ENCODE measurements at regions not wholly inside any gene's neighbourhood (a gene's known extent, or its start where the extent isn't known, plus 50 kb on each side); places are given as distances from the start of the nearest gene placed in this dataset.

- DNase-seq = no peak
Observed at GRCh38 chr14:71363946-71364925, 457.0 kb downstream of the PCNX1 start.

GRCh38 chr14:71365361-71365760, 458.1 kb downstream of the PCNX1 start:
- DNase-seq = no peak

GRCh38 chr14:71366861-71367260, 459.6 kb downstream of the PCNX1 start:
- no peak for DNase-seq

GRCh38 chr14:71371711-71372396, 464.6 kb downstream of the PCNX1 start:
- DNase-seq = no peak

GRCh38 chr14:71372411-71372838, 465.2 kb downstream of the PCNX1 start:
- no peak for DNase-seq

GRCh38 chr14:71373773-71374172, 466.5 kb downstream of the PCNX1 start:
- DNase-seq = no peak

GRCh38 chr14:71374989-71375388, 467.7 kb downstream of the PCNX1 start:
- no peak for DNase-seq

GRCh38 chr14:71377099-71377498, 469.8 kb downstream of the PCNX1 start:
- no peak for DNase-seq

- DNase-seq = no peak
Observed at GRCh38 chr14:71380271-71380670, 473.0 kb downstream of the PCNX1 start.

- no peak for DNase-seq
Observed at GRCh38 chr14:71381814-71382213, 474.6 kb downstream of the PCNX1 start.

- DNase-seq = no peak
Observed at GRCh38 chr14:71382315-71382714, 475.1 kb downstream of the PCNX1 start.

GRCh38 chr14:71383510-71383909, 476.3 kb downstream of the PCNX1 start:
- no peak for DNase-seq

GRCh38 chr14:71384007-71384845, 477.0 kb downstream of the PCNX1 start:
- DNase-seq = no peak

- DNase-seq = no peak
Observed at GRCh38 chr14:71387753-71388152, 480.5 kb downstream of the PCNX1 start.

GRCh38 chr14:71388336-71388735, 481.1 kb downstream of the PCNX1 start:
- DNase-seq = no peak

GRCh38 chr14:71388862-71389261, 481.6 kb downstream of the PCNX1 start:
- DNase-seq = no peak

GRCh38 chr14:71394386-71394785, 487.1 kb downstream of the PCNX1 start:
- DNase-seq = no peak

GRCh38 chr14:71395151-71395604, 487.9 kb downstream of the PCNX1 start:
- DNase-seq = no peak

- no peak for DNase-seq
Observed at GRCh38 chr14:71395636-71396035, 488.4 kb downstream of the PCNX1 start.

GRCh38 chr14:71396050-71396677, 488.9 kb downstream of the PCNX1 start:
- no peak for DNase-seq

GRCh38 chr14:71397371-71397770, 490.1 kb downstream of the PCNX1 start:
- DNase-seq = no peak

GRCh38 chr14:71398450-71398849, 491.2 kb downstream of the PCNX1 start:
- no peak for DNase-seq

Data from left hindlimb (tissue), 1 donor.